ENCODE measurements at regions not wholly inside any gene's neighbourhood (a gene's known extent, or its start where the extent isn't known, plus 50 kb on each side); places are given as distances from the start of the nearest gene placed in this dataset.

DNA sequence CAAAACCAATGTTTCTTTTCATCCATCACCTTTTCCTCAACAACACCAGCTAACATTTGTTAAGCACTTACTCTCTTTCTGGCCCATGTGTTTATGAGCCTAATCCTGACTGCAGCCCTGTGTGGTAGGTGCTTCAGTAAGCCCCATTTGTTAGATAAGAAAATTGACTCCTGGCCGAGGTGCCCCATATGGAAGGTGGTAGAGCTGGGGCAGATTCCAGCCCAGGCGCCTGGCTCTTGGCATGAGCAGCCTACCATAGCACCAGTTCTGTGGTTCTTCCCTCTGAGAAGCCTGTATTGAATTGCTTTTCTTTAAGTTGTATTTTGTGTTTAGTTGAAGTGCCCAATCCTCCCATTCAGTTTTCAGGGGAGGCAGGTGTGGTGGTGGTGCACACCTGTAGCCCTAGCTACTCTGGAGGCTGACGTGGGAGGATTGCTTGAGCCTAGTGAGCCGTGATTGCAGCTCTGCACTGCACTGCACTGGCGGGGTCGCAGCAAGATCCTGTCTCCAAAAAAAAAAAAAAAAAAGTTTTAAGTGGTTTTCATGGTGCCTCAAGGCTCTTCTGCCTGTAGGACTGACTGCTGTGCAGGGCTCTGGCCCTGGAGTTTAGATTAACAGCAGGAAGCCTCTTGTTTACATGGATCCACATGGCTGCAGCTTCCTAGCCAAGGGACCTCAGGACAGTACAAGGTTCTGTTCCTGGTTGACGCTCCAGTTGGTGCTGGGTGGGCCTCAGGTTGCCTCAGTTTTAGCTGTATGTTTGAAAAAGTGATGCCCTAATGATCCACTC, 125.9 kb downstream of the MRPS6 start:
- DNase-seq: no peak
- no peak overlapping the region for H3K27ac ChIP-seq

DNA sequence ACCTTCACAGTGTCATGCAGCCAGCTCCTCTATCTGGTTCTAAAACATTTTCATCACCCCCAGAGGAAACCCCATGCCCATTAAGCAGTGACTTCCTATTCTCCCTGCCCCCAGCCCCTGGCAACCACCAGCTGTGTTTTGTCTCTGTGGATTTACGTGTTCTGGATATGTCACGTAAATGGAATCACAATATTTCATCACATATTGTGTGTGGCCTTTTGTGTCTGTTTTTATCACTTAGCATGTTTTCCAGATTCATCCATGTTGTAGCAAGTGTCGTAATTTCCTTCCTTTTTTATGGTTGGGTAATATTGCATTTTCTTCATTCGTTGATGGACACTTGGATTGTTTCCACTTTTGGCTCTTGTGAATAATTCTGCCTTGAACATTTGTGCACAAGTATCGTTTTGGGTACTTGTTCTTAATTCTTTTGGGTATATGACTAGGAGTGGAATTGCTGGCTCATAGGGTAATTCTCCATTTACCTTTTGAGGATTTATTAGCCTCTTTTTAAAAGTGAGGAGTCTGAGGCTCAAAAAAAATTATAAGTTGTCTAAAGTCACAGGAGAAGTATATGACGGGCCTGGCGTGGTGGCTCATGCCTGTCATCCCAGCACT, 127.0 kb downstream of the MRPS6 start:
- in situ Hi-C loops (cut with HindIII; ENCODE audit: low pct_ligation_motif_present, low sequenced_read_pairs): no loop called here
- DNase-seq: no peak
- no peak overlapping the region for H3K27ac ChIP-seq
- no peaks in the 10 kb centered on the region for H3K27me3 ChIP-seq (replicated peaks)
- H3K4me3 ChIP-seq (ENCODE audit: low read depth, low read length): no peak overlapping the region
- no peaks in the 10 kb centered on the region for H3K36me3 ChIP-seq (replicated peaks)
- TF ChIP-seq, protein P1, sequence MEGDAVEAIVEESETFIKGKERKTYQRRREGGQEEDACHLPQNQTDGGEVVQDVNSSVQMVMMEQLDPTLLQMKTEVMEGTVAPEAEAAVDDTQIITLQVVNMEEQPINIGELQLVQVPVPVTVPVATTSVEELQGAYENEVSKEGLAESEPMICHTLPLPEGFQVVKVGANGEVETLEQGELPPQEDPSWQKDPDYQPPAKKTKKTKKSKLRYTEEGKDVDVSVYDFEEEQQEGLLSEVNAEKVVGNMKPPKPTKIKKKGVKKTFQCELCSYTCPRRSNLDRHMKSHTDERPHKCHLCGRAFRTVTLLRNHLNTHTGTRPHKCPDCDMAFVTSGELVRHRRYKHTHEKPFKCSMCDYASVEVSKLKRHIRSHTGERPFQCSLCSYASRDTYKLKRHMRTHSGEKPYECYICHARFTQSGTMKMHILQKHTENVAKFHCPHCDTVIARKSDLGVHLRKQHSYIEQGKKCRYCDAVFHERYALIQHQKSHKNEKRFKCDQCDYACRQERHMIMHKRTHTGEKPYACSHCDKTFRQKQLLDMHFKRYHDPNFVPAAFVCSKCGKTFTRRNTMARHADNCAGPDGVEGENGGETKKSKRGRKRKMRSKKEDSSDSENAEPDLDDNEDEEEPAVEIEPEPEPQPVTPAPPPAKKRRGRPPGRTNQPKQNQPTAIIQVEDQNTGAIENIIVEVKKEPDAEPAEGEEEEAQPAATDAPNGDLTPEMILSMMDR (IDR thresholded peaks at IDR 0.05; ENCODE audit: low read depth, low read length, missing control alignments): no peak

More for the DNA sequence above, 125.9 kb downstream of the MRPS6 start:
- no peak overlapping the region for H3K4me3 ChIP-seq (ENCODE audit: low read depth, low read length)
- TF ChIP-seq, protein P1 (IDR thresholded peaks at IDR 0.05; ENCODE audit: low read depth, low read length, missing control alignments): no peak
- no peaks in the 10 kb centered on the region for H3K36me3 ChIP-seq (replicated peaks)
- no peaks in the 10 kb centered on the region for H3K27me3 ChIP-seq (replicated peaks)
- in situ Hi-C loops (cut with HindIII; ENCODE audit: low pct_ligation_motif_present, low sequenced_read_pairs): no loop called here

DNA sequence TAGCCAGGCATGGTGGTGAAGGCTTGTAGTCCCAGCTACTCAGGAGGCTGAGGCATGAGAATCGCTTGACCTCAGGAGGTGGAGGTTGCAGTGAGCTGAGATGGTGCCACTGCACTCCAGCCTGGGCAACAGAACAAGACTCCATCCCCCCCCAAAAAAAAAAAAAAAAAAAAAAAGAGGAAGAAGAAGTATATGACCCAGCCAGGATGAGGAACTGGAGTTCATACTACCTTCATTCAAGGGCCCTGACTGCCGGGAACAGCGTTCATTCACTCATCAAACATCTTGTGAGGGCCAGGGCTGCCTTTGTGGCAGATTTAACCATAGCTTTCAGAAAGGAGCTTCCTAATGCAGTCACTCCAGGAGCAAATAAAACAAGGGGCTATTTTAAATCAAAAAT, 127.6 kb downstream of the MRPS6 start:
- TF ChIP-seq, protein P1 (IDR thresholded peaks at IDR 0.05; ENCODE audit: low read depth, low read length, missing control alignments): no peak
- in situ Hi-C loops (cut with HindIII; ENCODE audit: low pct_ligation_motif_present, low sequenced_read_pairs): no loop called here
- H3K27ac ChIP-seq: no peak overlapping the region
- H3K36me3 ChIP-seq (replicated peaks): no peaks in the 10 kb centered on the region
- no peak for DNase-seq
- no peaks in the 10 kb centered on the region for H3K27me3 ChIP-seq (replicated peaks)
- H3K4me3 ChIP-seq (ENCODE audit: low read depth, low read length): no peak overlapping the region

DNA sequence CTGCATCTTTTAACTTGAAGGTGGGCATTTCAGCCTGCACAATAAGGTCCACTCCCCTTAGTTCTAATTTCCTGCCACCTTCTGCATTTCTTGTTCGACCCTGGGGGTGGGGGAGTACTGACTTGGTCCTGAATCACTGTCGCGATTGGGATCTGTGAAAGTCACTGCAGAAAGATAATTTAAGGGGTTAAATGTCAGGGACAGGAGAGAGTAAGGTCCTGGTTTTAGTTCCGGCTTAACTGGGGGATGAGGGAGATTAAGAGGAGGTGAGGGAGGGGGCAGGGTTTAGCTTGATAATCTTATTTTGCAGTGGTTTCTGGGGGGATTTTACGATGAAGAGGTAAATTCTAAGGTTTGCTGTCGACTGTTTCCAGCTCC, 128.1 kb downstream of the MRPS6 start:
- no peak for DNase-seq
- in situ Hi-C loops (cut with HindIII; ENCODE audit: low pct_ligation_motif_present, low sequenced_read_pairs): no loop called here
- TF ChIP-seq, protein P1 (IDR thresholded peaks at IDR 0.05; ENCODE audit: low read depth, low read length, missing control alignments): no peak
- Histone ChIP-seq H3K4me3 (ENCODE audit: low read depth, low read length) (peak overlapping the region; percentile 54), H3K27me3 (replicated peaks) (no peaks in the 10 kb centered on the region), H3K27ac (no peak overlapping the region), H3K36me3 (replicated peaks) (no peaks in the 10 kb centered on the region)

DNA sequence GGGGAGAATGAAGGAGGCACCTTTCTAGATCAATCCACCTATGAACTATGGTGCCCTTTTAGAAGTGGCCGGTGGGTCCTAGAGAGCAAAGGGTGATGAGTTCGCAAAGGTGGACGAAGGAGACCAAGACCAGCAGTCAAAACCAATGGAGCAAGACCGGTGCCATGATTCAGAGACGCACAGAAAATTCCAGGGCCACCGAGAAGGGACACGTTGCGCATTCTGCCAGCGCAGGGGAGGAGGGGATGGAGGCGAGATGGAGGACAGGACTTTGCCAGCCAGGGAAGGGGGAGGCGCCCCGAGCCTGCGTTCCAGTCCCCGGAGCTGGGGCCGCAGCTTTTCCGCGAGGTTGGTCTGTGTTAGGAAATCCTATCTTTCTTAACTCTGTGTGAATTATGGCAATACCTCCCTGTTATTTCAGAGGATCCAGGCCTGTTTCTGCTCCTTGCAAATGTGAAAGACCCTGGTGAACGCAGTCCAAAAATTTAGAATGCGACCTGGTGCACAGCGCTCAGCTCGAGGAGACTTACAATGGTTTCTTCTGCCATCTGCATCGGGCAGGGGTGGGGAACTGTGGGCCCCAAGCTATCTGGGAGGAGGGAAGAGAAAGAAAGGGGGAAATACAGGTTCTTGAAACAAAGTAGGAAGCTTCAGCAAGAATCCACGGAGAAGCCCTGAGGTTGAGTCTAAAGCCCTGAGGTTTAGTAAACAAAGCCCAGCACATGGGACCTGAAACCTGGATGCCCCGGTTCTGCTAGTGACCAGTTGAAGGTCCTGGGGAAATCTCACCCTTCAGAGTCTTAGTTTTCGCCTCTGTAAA, 129.4 kb downstream of the MRPS6 start:
- in situ Hi-C loops (cut with HindIII; ENCODE audit: low pct_ligation_motif_present, low sequenced_read_pairs): no loop called here
- TF ChIP-seq, protein P1 (IDR thresholded peaks at IDR 0.05; ENCODE audit: low read depth, low read length, missing control alignments): no peak

More for the DNA sequence above, 129.4 kb downstream of the MRPS6 start:
- DNase-seq: no peak
- no peak overlapping the region for H3K27ac ChIP-seq
- H3K36me3 ChIP-seq (replicated peaks): no peaks in the 10 kb centered on the region
- H3K4me3 ChIP-seq (ENCODE audit: low read depth, low read length): peak overlapping the region; percentile 54
- H3K27me3 ChIP-seq (replicated peaks): no peaks in the 10 kb centered on the region

All from brain microvascular endothelial cell (primary cell).